Nephron (organoid): ENCODE measurements at regions not wholly inside any gene's neighbourhood (a gene's known extent, or its start where the extent isn't known, plus 50 kb on each side); places are given as distances from the start of the nearest gene placed in this dataset.

Source experiments
- H3K27ac Mint-ChIP-seq, 3 experiments: 2 replicates each; pipeline ENCODE4 v1.8.0; 2020; ENCODE audit warnings: mixed read lengths in 3 of 3, mild to moderate bottlenecking in 2 of 3, moderate library complexity in 1 of 3
- H3K27me3 Mint-ChIP-seq: 2 replicates; pipeline ENCODE4 v1.8.0; 2021; ENCODE audit warnings: low read depth, mild to moderate bottlenecking, moderate library complexity, mixed read lengths
- H3K36me3 Mint-ChIP-seq: 2 replicates; pipeline ENCODE4 v1.8.0; 2020; ENCODE audit warnings: low read depth, mixed read lengths
- H3K4me1 Mint-ChIP-seq: 2 replicates; pipeline ENCODE4 v1.8.0; 2020; ENCODE audit warnings: mixed read lengths
- H3K4me3 Mint-ChIP-seq, 3 experiments: 2 replicates each; pipeline ENCODE4 v1.8.0; 2020; ENCODE audit warnings: mild to moderate bottlenecking in 3 of 3, mixed read lengths in 3 of 3, moderate library complexity in 2 of 3
- H3K9me3 Mint-ChIP-seq: 2 replicates; pipeline ENCODE4 v1.8.0; 2020; ENCODE audit warnings: mixed read lengths
- TF ChIP-seq, protein P1 (sequence below), 3 experiments: fragments of 200-600 bp; sonication (generic); IDR thresholded peaks; one replicate each; pipeline ENCODE4 v1.5.0; 2021; ENCODE audit warnings: antibody characterized with exemption in 3 of 3; ENCODE audit not compliant: unreplicated experiment in 3 of 3

DNA sequence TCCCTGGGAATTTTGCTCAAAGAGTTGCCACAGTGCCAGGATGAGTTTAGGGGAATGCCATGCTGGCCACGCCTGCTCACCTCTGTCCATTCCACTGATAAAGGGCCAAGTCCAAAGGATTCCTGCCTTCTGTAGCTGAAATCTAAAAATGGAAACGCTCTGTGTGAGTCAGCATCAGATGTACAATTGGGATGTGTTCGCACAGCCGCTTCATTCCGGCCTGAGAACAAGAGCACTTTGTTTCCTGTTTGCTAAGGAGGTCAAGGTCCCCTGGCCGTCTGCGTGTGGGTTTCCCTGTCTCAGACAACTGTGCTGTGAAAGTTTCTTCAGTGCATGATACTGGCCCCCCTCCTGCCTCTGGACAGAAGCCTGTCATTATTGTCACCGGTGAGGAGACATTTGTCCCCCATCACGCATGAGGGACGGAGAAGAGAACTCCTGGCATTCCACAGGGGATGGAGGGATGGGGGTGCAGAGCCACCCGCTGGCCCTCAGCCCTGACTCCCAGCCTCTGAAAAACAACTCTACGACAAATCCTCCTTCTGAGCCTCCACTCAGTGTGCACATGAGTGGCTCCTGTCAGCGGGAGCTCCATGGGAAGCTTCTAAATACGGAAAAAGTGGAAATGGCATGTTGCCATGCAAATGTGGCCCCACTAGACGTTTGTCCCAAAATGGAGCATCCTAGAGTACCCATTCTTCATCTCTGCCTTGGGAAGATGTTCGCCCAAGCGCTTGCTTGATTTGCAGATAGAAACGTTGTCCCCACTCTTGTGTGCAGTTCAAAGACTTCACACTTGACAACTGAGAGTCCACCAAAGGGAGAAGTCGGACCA lies 143.5 kb upstream of the AFDN start:
- Mint-ChIP-seq H3K27ac (peak overlapping the region; percentile 50 to 84 (median 77)), H3K4me1 (peaks cover 45% of the 10 kb centered on the region), H3K36me3 (no peaks in the 10 kb centered on the region), H3K9me3 (no peaks in the 10 kb centered on the region), H3K27me3 (peaks cover 34% of the 10 kb centered on the region), H3K4me3 (peak overlapping the region in 1 of 3 experiments; percentile 61)
- TF ChIP-seq, protein P1, sequence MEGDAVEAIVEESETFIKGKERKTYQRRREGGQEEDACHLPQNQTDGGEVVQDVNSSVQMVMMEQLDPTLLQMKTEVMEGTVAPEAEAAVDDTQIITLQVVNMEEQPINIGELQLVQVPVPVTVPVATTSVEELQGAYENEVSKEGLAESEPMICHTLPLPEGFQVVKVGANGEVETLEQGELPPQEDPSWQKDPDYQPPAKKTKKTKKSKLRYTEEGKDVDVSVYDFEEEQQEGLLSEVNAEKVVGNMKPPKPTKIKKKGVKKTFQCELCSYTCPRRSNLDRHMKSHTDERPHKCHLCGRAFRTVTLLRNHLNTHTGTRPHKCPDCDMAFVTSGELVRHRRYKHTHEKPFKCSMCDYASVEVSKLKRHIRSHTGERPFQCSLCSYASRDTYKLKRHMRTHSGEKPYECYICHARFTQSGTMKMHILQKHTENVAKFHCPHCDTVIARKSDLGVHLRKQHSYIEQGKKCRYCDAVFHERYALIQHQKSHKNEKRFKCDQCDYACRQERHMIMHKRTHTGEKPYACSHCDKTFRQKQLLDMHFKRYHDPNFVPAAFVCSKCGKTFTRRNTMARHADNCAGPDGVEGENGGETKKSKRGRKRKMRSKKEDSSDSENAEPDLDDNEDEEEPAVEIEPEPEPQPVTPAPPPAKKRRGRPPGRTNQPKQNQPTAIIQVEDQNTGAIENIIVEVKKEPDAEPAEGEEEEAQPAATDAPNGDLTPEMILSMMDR (IDR thresholded peaks at IDR 0.05; ENCODE audit: unreplicated experiment in 3 of 3) = no peak

DNA sequence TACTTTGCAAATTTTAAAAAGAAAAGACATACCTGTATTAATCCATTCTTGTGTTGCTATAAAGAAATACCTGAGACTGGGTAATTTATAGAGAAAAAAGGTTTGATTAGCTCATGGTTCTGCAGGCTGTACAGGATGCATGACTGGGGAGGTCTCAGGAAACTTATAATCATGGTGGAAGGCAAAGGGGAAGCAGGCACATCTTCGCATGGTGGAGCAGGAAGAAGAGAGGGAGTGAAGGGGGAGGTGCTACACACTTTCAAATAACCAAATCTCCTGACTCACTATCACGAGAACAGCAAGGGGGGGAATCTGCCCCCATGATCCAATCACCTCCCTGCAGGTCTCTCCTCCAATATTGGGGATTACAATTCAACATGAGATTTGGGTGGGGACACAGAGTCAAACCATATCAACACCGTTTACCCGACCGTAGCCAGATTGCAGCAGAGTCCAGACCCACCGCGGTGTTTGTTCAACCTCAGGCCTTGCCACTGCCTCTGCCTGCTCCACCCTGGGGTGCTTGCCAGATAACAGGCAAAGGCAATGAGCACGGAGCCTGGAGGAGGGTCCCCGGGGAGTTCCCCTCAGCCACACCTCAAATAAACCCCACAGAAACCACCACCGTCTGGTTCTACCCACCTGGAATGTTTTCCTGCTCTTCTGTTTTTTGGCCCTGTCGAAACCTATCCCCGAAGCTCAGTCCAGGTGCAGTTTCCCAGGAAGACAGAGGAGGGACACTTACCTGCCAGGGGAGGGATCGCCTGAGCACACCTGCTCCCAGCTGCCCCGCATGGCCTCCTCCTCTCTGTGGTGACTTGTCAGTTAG lies 142.2 kb upstream of the AFDN start:
- Mint-ChIP-seq H3K36me3 (no peaks in the 10 kb centered on the region), H3K9me3 (no peaks in the 10 kb centered on the region), H3K4me3 (peak overlapping the region in 1 of 3 experiments; percentile 26), H3K27me3 (peaks cover 40% of the 10 kb centered on the region), H3K27ac (peak overlapping the region in 2 of 3 experiments; percentile 52), H3K4me1 (peaks cover 34% of the 10 kb centered on the region)
- TF ChIP-seq, protein P1 (IDR thresholded peaks at IDR 0.05; ENCODE audit: unreplicated experiment in 3 of 3) = no peak

DNA sequence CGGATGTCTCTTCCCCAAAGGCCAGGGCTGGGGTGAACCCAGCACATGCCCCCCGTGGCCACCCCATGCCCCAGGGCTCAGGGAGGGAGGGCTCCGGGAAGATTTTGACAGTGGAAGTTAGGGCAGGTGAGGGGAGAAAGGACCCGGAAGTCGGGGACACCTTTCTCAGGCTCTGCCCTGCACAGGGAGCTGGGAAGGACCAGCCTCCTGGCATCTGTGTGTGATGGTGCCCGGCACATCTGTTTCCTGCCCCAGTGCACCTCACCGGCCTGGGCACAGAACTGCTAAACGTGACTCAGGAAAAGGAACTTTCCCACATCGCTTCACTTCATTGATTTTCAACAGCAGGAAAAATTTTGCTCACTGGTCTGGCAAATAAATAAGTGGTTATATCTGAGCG lies 141.1 kb upstream of the AFDN start:
- Mint-ChIP-seq H3K27me3 (peaks cover 32% of the 10 kb centered on the region), H3K36me3 (no peaks in the 10 kb centered on the region), H3K27ac (peak overlapping the region in 1 of 3 experiments; percentile 9), H3K4me1 (peaks cover 32% of the 10 kb centered on the region), H3K4me3 (no peak overlapping the region), H3K9me3 (no peaks in the 10 kb centered on the region)
- TF ChIP-seq, protein P1 (IDR thresholded peaks at IDR 0.05; ENCODE audit: unreplicated experiment in 3 of 3) = no peak

DNA sequence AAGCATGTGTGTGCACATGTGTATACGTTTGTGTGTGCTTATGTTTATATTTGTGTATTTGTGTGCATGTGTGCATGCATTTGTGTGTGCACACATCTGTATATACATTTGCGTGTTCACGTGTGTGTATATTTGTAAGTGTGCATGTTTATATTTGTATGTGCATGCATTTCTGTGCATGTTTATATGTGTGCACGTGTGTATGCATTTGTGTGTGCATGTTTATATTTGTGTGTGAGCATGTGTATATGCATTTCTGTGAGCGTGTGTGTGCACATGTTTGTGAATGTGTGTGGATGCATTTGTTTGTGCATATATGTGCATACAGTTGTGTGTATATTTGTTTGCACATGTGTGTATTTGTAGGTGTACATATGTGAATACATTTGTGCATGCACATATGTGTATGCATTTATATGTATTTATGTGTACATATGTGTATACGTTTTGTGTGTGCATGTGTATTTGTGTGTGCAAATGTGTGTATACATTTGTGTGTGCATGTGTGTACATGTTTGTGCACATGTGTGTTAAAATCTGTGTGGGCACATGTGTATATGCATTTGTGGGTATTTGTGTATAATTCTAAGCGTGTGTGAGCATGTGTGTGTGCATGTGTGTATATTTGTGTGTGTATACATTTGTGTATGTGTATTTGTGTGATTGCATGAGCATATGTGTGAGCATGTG lies 140.4 kb upstream of the AFDN start:
- Mint-ChIP-seq H3K36me3 (no peaks in the 10 kb centered on the region), H3K27me3 (peaks cover 37% of the 10 kb centered on the region), H3K4me3 (no peak overlapping the region), H3K9me3 (no peaks in the 10 kb centered on the region), H3K27ac (peak overlapping the region in 1 of 3 experiments; percentile 9), H3K4me1 (peaks cover 39% of the 10 kb centered on the region)
- TF ChIP-seq, protein P1 (IDR thresholded peaks at IDR 0.05; ENCODE audit: unreplicated experiment in 3 of 3) = no peak

DNA sequence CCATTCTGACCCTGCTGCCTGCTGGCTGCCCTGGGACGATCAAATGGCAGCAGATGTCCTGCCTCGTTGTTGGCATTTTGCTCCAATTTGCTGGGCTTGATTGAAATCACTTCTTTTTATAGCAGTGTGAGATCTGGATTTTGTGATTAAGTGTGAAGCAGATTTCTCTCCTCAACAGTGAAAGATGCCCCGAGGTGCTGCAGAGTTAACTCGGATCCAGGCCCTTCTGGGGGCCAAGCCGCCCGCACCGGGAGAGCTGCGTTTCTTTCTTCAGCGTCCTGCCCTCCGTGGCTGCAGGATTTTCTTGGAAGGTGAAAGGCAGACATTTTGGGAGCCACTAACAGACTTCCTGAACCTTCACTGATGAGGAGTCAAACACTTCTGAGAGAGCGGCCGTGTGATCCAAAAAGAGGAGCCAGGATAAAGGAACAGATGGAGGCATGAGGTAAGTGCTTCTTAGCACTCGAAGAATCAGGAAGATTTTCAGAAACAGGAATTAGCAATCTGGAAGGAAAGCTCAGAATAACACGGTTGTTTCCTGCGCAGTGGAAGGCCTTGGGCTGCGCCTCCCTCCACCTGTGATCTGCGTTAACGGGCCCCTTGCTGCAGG lies 139.5 kb upstream of the AFDN start:
- no peaks in the 10 kb centered on the region for H3K36me3 Mint-ChIP-seq
- TF ChIP-seq, protein P1 (IDR thresholded peaks at IDR 0.05; ENCODE audit: unreplicated experiment in 3 of 3) = no peak
- H3K27me3 Mint-ChIP-seq = peaks cover 37% of the 10 kb centered on the region
- H3K27ac Mint-ChIP-seq = no peak overlapping the region
- H3K4me3 Mint-ChIP-seq = no peak overlapping the region
- no peaks in the 10 kb centered on the region for H3K9me3 Mint-ChIP-seq
- peaks cover 37% of the 10 kb centered on the region for H3K4me1 Mint-ChIP-seq
